ENCODE measurements at regions not wholly inside any gene's neighbourhood (a gene's known extent, or its start where the extent isn't known, plus 50 kb on each side); places are given as distances from the start of the nearest gene placed in this dataset.
"Not testable (repeated sequence)": the region's sequence is repeated elsewhere in the genome, so short reads cannot be mapped to it uniquely, and the experiment has no call there.

DNA sequence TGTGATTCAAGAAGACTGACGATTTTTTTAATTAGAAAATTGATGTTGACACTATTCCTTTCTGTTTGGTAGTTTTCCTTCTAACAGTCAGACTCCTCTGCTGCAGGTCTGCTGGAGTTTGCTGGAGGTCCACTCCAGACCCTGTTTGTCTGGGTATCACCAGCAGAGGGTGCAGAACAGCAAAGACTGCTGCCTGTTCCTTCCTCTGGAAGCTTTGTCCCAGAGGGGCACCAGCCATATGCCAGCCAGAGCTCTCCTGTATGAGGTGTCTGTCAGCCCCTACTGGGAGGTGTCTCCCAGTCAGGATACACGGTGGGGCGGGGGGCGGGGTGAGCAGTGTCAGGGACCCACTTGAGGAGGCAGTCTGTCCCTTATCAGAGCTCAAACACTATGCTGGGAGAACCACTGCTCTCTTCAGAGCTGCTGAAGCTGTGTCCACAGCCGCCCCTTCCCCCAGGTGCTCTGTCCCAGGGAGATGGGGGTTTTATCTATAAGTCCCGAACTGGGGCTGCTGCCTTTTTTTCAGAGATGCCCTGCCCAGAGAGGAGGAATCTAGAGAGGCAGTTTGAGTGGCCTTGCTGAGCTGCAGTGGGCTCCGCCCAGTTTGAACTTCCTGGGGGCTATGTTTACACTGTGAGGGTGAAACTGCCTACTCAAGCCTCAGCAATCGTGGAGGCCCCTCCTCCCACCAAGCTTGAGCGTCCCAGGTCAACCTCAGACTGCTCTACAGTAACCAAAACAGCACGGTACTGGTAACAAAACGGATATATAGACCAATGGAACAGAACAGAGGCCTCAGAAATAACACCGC lies 1358.1 kb upstream of the CHAC2 start:
- H3K27me3 Mint-ChIP-seq; H3K27ac Mint-ChIP-seq; H3K9me3 Mint-ChIP-seq; DNase-seq; H3K4me1 Mint-ChIP-seq (ENCODE audit: low read depth in 2 of 2); H3K36me3 Mint-ChIP-seq (ENCODE audit: insufficient read depth); H3K4me3 Mint-ChIP-seq; ATAC-seq (replicated peaks): not testable (repeated sequence)

DNA sequence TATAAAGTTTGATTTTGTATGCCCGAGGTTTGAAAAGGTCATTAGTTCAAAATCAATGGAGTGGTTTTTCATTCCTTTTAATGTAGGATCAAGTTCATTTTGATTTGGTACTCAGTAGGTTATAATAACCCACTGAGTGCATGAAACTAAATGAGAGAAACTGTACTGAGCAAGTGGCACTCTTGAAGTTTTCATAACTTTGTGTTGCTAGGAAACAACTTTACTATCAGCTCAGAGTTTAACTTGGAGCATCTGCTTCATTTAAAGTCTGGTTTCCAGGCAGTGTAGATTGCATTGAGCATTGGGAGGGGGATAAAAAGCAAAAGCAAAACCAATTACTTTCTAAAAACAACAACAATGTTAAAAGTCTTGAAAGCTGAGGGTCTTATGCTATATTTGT lies 1361.6 kb upstream of the CHAC2 start:
- H3K4me3 Mint-ChIP-seq: no peak overlapping the region
- H3K27me3 Mint-ChIP-seq: no peaks in the 10 kb centered on the region
- no peaks in the 10 kb centered on the region for H3K4me1 Mint-ChIP-seq (ENCODE audit: low read depth in 2 of 2)
- ATAC-seq (replicated peaks) (no peak), DNase-seq (no peak)
- H3K27ac Mint-ChIP-seq: no peak overlapping the region
- H3K36me3 Mint-ChIP-seq (ENCODE audit: insufficient read depth): no peaks in the 10 kb centered on the region
- H3K9me3 Mint-ChIP-seq: peaks cover 4 to 7% of the 10 kb centered on the region in 2 donors

DNA sequence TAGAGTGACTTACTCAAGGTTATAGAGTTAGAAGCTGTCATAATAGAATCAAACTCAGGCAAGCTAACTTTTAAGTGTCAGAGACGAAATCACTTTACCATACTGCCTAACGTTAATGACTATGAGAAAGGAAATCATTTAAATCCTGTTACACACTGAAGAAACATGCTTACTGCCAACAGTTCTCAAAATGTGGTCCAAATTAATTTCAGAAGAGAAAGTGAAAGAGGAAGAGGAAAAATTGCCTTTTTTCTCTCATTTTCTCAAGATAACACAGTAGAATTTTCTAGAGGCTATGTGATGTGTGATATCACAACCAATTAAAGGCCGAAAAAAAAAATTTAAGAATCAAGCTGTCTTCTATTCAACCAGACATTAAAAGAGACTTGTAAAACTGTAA lies 1362.7 kb upstream of the CHAC2 start:
- DNase-seq: no peak
- H3K4me1 Mint-ChIP-seq (ENCODE audit: low read depth in 2 of 2): no peaks in the 10 kb centered on the region
- no peaks in the 10 kb centered on the region for H3K36me3 Mint-ChIP-seq (ENCODE audit: insufficient read depth)
- ATAC-seq (replicated peaks): no peak
- no peaks in the 10 kb centered on the region for H3K27me3 Mint-ChIP-seq
- no peak overlapping the region for H3K4me3 Mint-ChIP-seq
- H3K27ac Mint-ChIP-seq: no peak overlapping the region
- H3K9me3 Mint-ChIP-seq: peaks cover 6 to 7% of the 10 kb centered on the region in 2 donors

DNA sequence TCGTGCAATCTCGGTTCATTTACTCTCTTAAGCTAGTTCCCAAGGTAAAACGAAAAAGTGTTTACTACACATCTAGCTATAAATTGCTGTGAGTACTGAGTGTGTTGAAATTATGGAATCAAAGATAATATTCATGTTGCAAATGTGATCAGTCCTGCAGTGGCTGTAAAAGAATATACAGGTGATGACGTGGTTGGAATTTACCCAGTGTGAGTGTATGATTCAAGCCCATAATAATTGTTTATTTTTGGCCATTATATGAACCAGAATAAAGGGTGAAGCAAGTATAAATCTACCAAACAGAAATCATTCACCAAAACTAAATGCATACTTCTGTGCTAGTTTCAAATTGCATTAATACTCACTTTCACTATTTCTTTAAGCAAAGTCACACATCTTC lies 1363.6 kb upstream of the CHAC2 start:
- H3K36me3 Mint-ChIP-seq (ENCODE audit: insufficient read depth): no peaks in the 10 kb centered on the region
- H3K4me3 Mint-ChIP-seq: no peak overlapping the region
- H3K9me3 Mint-ChIP-seq: peaks cover 7 to 8% of the 10 kb centered on the region in 2 donors
- H3K27me3 Mint-ChIP-seq: no peaks in the 10 kb centered on the region
- no peak overlapping the region for H3K27ac Mint-ChIP-seq
- DNase-seq: no peak
- no peaks in the 10 kb centered on the region for H3K4me1 Mint-ChIP-seq (ENCODE audit: low read depth in 2 of 2)
- no peak for ATAC-seq (replicated peaks)

DNA sequence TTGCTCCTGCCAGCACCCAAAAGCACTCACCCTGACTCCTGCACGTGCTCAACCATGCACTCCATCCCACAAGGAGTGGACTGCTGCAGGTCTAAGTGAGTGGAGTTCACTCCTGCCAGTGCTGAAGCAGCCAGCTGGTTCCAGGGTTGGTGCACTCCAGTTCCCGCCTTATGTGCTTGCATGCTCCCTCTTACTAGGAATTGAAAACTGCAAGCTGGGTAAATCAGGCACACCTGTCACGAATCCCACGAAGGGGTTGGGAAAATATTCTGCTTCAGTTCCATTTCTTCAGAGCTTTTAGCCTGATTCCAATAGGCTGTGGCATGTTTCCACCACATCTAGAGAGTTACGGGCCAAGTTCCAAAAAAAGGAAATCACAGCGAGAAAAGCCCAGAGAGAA lies 1365.5 kb upstream of the CHAC2 start:
- Mint-ChIP-seq H3K4me1 (ENCODE audit: low read depth in 2 of 2) (no peaks in the 10 kb centered on the region), H3K27me3 (no peaks in the 10 kb centered on the region), H3K36me3 (ENCODE audit: insufficient read depth) (no peaks in the 10 kb centered on the region), H3K4me3 (no peak overlapping the region), H3K9me3 (peaks cover under 1 to 8% of the 10 kb centered on the region in 2 donors), H3K27ac (no peak overlapping the region)
- ATAC-seq (replicated peaks) (no peak), DNase-seq (no peak)

DNA sequence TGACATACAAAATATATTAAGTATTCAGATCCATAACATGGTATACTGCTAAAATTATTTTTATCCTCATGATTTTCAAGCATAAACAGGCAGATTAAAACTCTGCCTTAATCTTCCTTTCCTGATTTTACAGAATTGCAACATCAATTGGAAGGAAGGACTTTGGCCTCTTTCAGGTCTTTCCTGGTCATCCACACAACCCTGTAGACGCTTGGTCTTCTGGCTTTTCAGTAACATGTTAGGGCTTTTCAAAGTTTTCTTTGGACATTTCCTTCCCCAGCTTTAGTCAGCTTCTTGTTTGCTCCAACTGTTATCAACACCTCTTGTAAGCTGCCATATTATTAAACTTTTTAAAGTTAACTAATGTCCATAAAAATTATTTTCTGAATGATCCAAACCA lies 1364.9 kb upstream of the NRXN1 start:
- H3K36me3 Mint-ChIP-seq (ENCODE audit: insufficient read depth): no peaks in the 10 kb centered on the region
- no peak overlapping the region for H3K4me3 Mint-ChIP-seq
- DNase-seq (no peak), ATAC-seq (replicated peaks) (no peak)
- H3K4me1 Mint-ChIP-seq (ENCODE audit: low read depth in 2 of 2): no peaks in the 10 kb centered on the region
- H3K9me3 Mint-ChIP-seq: peaks cover 0 to 12% of the 10 kb centered on the region in 2 donors
- no peaks in the 10 kb centered on the region for H3K27me3 Mint-ChIP-seq
- H3K27ac Mint-ChIP-seq: no peak overlapping the region

DNA sequence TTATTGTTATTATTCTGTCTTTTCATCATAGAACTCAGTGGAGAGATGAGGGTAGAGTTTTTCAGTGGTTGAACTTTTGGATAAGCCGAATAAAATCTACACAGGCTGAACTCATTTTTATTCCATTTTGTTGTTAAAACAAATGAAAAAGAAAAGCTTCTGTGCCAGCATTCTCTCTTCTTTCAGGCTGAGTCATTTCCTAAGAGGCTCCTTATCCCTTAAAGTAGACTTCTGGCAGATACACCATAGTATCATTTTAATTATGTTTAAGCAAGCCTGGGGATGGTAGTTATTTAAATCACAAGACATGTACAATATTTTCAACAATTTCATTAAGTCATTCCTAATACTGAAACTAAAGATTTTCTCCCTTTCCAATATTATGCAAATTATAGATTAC lies 1364.0 kb upstream of the NRXN1 start:
- Mint-ChIP-seq H3K27me3 (no peaks in the 10 kb centered on the region), H3K9me3 (peaks cover 0 to 11% of the 10 kb centered on the region in 2 donors), H3K4me1 (ENCODE audit: low read depth in 2 of 2) (no peaks in the 10 kb centered on the region), H3K36me3 (ENCODE audit: insufficient read depth) (no peaks in the 10 kb centered on the region), H3K27ac (no peak overlapping the region), H3K4me3 (no peak overlapping the region)
- ATAC-seq (replicated peaks): no peak
- DNase-seq: no peak

DNA sequence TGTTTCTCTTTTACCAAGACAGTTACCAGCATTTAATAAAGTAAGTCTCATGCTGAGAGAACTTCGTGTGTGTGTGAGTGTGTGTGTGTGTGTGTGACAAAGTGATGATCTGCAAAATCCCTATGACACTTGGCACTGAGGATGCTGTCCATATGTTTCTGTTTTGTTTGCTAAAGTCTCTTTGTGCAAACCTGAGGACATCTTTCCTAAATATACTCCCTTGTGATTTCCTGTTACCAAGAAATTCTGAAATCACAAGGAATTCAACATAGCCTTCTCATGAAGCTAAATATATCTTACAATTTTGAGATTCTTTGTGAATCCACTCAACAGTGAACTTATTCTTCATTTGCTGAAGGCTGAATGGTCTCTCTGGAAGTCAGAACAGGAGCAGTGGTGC lies 1359.7 kb upstream of the NRXN1 start:
- H3K4me1 Mint-ChIP-seq (ENCODE audit: low read depth in 2 of 2): no peaks in the 10 kb centered on the region
- no peaks in the 10 kb centered on the region for H3K36me3 Mint-ChIP-seq (ENCODE audit: insufficient read depth)
- no peaks in the 10 kb centered on the region for H3K27me3 Mint-ChIP-seq
- DNase-seq (no peak), ATAC-seq (replicated peaks) (no peak)
- H3K9me3 Mint-ChIP-seq: peaks cover 0 to 8% of the 10 kb centered on the region in 2 donors
- H3K4me3 Mint-ChIP-seq: no peak overlapping the region
- H3K27ac Mint-ChIP-seq: no peak overlapping the region

DNA sequence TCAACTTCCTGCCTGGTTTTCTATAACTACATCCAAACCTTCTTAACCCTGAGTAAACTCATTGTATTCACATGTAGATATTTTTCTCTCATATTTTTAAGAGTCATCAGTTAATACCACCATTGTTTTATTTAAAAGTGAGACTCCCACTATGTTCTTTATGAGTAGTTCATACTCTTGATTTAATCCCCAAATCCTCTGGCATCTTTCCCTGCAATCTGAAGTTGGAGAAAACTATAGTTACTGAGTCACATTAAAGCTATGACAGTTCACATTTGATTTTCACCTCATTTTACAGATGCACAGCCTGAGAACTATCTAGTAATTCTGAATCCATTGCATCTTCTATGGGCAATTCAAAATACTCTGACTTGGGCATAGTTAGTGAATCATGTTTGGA lies 1358.7 kb upstream of the NRXN1 start:
- Mint-ChIP-seq H3K4me1 (ENCODE audit: low read depth in 2 of 2) (no peaks in the 10 kb centered on the region), H3K9me3 (peaks cover 0 to 8% of the 10 kb centered on the region in 2 donors), H3K27me3 (no peaks in the 10 kb centered on the region), H3K36me3 (ENCODE audit: insufficient read depth) (no peaks in the 10 kb centered on the region), H3K4me3 (no peak overlapping the region), H3K27ac (no peak overlapping the region)
- ATAC-seq (replicated peaks): no peak
- DNase-seq: no peak

DNA sequence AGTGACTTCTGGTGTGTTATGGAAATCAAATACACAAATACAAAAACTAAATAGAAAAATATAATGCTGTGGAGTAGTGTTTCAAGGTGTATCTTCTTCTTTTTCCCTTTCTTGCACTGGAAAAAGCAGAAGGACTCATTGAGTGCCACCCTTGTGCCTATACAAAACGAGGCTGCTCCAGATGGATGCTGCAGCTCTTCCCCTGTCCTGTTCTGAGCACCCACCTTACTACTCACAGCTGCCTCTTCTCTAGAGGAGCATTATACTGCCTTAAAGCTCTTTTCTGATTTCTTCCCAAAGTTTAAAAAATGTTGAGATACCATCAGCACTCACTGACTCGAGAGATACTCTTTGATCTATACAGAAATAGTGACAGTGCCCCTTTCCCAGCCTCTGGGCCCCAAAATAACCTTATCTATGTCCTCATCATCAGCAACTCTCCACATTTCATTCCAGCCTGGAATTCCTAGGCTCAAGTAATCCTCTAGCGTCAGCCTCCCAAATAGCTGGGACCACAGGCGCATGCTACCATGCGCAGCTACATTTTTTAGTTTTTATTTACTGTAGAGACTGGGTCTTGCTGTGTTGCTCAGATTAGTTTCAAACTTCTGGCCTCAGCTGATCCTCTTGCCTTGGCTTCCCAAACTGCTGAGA lies 1356.1 kb upstream of the NRXN1 start:
- ATAC-seq (replicated peaks): no peak
- DNase-seq: no peak
- no peaks in the 10 kb centered on the region for H3K4me1 Mint-ChIP-seq (ENCODE audit: low read depth in 2 of 2)
- no peak overlapping the region for H3K4me3 Mint-ChIP-seq
- H3K27ac Mint-ChIP-seq: no peak overlapping the region
- H3K27me3 Mint-ChIP-seq: no peaks in the 10 kb centered on the region
- no peaks in the 10 kb centered on the region for H3K36me3 Mint-ChIP-seq (ENCODE audit: insufficient read depth)
- peaks cover 0 to 4% of the 10 kb centered on the region in 2 donors for H3K9me3 Mint-ChIP-seq

DNA sequence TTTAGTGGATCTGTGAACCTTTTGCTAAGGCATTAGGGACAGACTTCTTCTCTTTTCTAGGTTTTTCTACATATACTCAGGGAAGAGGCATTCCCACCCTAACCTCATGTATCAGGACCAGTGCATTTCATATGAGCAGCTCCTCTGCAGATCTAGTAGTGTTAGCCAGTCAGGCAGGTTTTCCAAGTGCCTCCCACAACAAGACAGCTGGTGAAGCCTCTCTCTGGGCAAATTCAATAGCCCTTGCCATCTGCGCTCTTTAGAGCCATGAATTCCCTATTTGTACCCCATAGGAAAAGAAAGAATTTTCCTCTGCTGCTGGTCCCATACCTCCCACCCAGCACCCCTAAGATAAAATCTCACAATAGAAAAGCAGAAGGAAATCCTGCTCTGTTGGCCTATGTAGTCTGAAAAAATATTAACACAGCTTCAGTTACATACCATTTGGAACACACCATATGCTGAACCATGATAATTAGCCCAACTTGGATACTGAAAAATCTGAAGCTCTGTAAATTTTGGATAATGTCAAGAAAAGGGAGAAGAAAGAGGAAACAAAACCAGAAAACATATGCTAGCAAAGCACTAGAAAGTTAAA lies 1354.6 kb upstream of the NRXN1 start:
- Mint-ChIP-seq H3K9me3 (peaks cover 0 to 4% of the 10 kb centered on the region in 2 donors), H3K4me1 (ENCODE audit: low read depth in 2 of 2) (no peaks in the 10 kb centered on the region), H3K4me3 (no peak overlapping the region), H3K27ac (no peak overlapping the region), H3K36me3 (ENCODE audit: insufficient read depth) (no peaks in the 10 kb centered on the region), H3K27me3 (no peaks in the 10 kb centered on the region)
- no peak for DNase-seq
- no peak for ATAC-seq (replicated peaks)

DNA sequence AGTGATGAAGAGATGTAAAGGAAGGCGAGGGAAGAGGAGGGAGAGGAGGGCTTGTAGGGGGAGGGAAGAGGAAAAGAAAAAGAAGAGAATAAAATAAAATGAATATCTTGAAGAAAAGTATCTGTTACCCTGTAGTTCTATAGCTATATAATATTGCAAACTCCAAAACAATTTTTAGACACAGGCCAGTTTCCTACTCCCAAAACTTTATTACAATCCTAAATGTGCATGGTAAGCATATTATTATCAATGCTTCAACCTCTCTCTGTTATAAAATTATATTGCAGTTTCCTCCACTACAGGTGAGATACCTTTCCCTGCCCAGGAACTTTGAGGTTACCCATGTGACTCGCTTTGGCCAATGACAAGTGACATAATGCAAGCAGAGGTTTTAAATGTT lies 1351.6 kb upstream of the NRXN1 start:
- H3K27ac Mint-ChIP-seq: no peak overlapping the region
- no peak for DNase-seq
- H3K36me3 Mint-ChIP-seq (ENCODE audit: insufficient read depth): no peaks in the 10 kb centered on the region

DNA sequence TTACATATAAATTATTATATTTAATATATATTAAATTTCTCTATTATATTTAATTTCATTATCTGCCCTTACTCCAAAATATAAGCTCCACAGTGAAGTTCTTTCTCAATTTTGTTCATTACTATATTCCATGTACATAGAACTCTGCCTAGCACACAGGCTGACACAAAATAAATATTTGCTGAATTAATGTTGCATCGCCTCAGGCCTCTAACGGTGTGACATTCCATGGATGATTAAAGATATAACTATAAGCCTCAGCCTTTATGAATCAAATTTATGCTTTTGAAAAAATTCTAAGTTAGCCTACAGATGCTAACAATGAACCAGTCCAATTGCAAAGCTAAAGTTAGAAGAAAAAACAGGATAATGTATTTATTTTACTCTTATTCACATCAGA lies 1337.2 kb upstream of the NRXN1 start:
- Mint-ChIP-seq H3K36me3 (ENCODE audit: insufficient read depth) (no peaks in the 10 kb centered on the region), H3K4me1 (ENCODE audit: low read depth in 2 of 2) (no peaks in the 10 kb centered on the region), H3K4me3 (no peak overlapping the region), H3K27me3 (no peaks in the 10 kb centered on the region), H3K9me3 (peaks cover 3 to 10% of the 10 kb centered on the region in 2 donors), H3K27ac (no peak overlapping the region)
- DNase-seq: no peak
- ATAC-seq (replicated peaks): no peak

More for the DNA sequence above, 1351.6 kb upstream of the NRXN1 start:
- peaks cover 7 to 9% of the 10 kb centered on the region in 2 donors for H3K9me3 Mint-ChIP-seq
- no peak for ATAC-seq (replicated peaks)
- H3K4me1 Mint-ChIP-seq (ENCODE audit: low read depth in 2 of 2): no peaks in the 10 kb centered on the region
- no peak overlapping the region for H3K4me3 Mint-ChIP-seq
- H3K27me3 Mint-ChIP-seq: no peaks in the 10 kb centered on the region

DNA sequence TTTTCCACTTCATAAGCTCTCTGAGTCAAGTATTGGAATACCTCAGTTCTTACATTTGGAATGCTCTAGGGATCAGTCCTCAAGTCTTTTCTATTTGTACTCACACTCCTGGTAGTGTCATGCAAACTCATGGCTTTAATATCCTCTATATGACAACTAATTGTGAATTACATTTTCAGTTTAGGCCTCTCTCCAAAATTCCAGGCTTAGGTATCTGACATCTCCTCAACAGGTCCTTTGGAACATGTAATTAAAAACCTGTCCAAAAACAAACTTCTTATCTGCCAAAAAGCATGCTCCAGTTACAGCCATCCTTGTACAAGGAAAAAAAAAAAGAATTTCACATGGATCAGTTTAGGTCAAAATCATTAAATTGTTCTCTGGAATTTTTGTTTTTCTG lies 1336.2 kb upstream of the NRXN1 start:
- ATAC-seq (replicated peaks): no peak
- Mint-ChIP-seq H3K4me1 (ENCODE audit: low read depth in 2 of 2) (no peaks in the 10 kb centered on the region), H3K4me3 (no peak overlapping the region), H3K27me3 (no peaks in the 10 kb centered on the region), H3K27ac (no peak overlapping the region), H3K9me3 (peaks cover under 1 to 10% of the 10 kb centered on the region in 2 donors), H3K36me3 (ENCODE audit: insufficient read depth) (no peaks in the 10 kb centered on the region)
- no peak for DNase-seq

Data from effector memory CD8-positive, alpha-beta T cell (primary cell).